Activated naive CD8-positive, alpha-beta T cell treated with anti-CD3 and anti-CD28 coated beads, Interleukin-2, amount 50 U/mL, for 24 hours (primary cell): ENCODE measurements at regions not wholly inside any gene's neighbourhood (a gene's known extent, or its start where the extent isn't known, plus 50 kb on each side); places are given as distances from the start of the nearest gene placed in this dataset.

Experiments used
- ATAC-seq: fragments of 150-1000 bp; cut with Tn5 transposase; one replicate; pipeline ENCODE4 v1.10.0; 2021
- DNase-seq: peaks from one replicate; pipeline ENCODE4 v3.0.0; 2021
- H3K27ac Mint-ChIP-seq: one replicate; pipeline ENCODE4 v1.8.0; 2021; ENCODE audit warnings: mild to moderate bottlenecking, mixed read lengths
- H3K27me3 Mint-ChIP-seq: one replicate; pipeline ENCODE4 v1.8.0; 2021; ENCODE audit warnings: mixed read lengths
- H3K36me3 Mint-ChIP-seq: one replicate; pipeline ENCODE4 v1.8.0; 2021; ENCODE audit warnings: low read depth, mixed read lengths
- H3K4me1 Mint-ChIP-seq: one replicate; pipeline ENCODE4 v1.8.0; 2021; ENCODE audit warnings: mixed read lengths
- H3K4me3 Mint-ChIP-seq: one replicate; pipeline ENCODE4 v1.8.0; 2021; ENCODE audit warnings: mild to moderate bottlenecking, moderate library complexity, mixed read lengths
- H3K9me3 Mint-ChIP-seq: one replicate; pipeline ENCODE4 v1.8.0; 2021; ENCODE audit warnings: mixed read lengths

DNA sequence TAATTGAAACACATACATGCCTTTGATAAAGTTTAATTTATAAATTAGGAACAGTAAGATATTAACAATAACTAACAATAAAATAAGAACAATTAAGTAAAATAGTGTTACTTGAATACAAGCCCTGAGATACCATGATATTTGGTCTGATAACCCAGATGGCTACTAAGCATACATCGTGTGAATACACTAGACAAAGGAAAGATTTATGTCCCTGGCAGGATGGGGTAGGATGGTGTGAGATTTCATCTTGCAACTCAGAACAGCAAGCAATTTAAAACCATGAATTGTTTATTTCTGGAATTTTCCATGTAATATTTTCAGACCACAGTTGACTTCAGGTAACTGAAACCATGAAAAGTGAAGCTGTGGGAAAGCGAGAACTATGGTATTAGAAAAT, 169.5 kb downstream of the DIPK2A start:
- no peaks in the 10 kb centered on the region for H3K4me1 Mint-ChIP-seq
- peaks cover 9% of the 10 kb centered on the region for H3K27me3 Mint-ChIP-seq
- no peak overlapping the region for H3K4me3 Mint-ChIP-seq
- DNase-seq (no peak), ATAC-seq (no peak)
- no peaks in the 10 kb centered on the region for H3K36me3 Mint-ChIP-seq
- H3K27ac Mint-ChIP-seq: no peak overlapping the region
- H3K9me3 Mint-ChIP-seq: peaks cover 10% of the 10 kb centered on the region

DNA sequence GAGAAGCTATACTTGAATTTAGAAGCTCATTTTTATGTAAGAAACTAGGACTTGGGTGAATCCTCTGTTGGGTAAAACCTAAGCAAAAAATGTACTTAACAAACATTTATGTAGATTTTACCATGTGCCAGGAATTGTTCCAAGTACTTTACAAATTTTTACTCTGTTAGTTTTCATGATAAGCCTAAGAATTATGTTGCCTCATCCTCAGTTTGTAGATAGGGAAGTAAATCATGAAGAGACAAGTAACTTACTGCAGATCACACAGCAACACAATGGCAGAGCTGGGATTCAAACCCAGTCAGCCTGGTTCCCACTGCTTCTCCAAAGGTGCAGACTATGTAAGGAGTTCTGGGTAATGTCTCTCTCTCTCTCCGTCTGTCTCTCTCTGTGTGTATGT, 169.9 kb downstream of the DIPK2A start:
- no peak for ATAC-seq
- H3K9me3 Mint-ChIP-seq: peaks cover 10% of the 10 kb centered on the region
- H3K27ac Mint-ChIP-seq: no peak overlapping the region
- peaks cover 9% of the 10 kb centered on the region for H3K27me3 Mint-ChIP-seq
- DNase-seq: no peak
- no peak overlapping the region for H3K4me3 Mint-ChIP-seq
- no peaks in the 10 kb centered on the region for H3K4me1 Mint-ChIP-seq
- H3K36me3 Mint-ChIP-seq: no peaks in the 10 kb centered on the region

GRCh38 chr3:144142151-144142840, 170.7 kb downstream of the DIPK2A start:
- no peaks in the 10 kb centered on the region for H3K4me1 Mint-ChIP-seq
- peaks cover 9% of the 10 kb centered on the region for H3K27me3 Mint-ChIP-seq
- peaks cover 7% of the 10 kb centered on the region for H3K9me3 Mint-ChIP-seq
- peak; percentile 40 for ATAC-seq
- no peak for DNase-seq
- H3K36me3 Mint-ChIP-seq: no peaks in the 10 kb centered on the region
- H3K27ac Mint-ChIP-seq: no peak overlapping the region
- no peak overlapping the region for H3K4me3 Mint-ChIP-seq

GRCh38 chr3:144148356-144148755, 176.7 kb downstream of the DIPK2A start:
- H3K27me3 Mint-ChIP-seq: no peaks in the 10 kb centered on the region
- H3K9me3 Mint-ChIP-seq: no peaks in the 10 kb centered on the region
- no peak for DNase-seq
- no peaks in the 10 kb centered on the region for H3K36me3 Mint-ChIP-seq
- H3K27ac Mint-ChIP-seq: no peak overlapping the region
- no peaks in the 10 kb centered on the region for H3K4me1 Mint-ChIP-seq
- ATAC-seq: no peak
- H3K4me3 Mint-ChIP-seq: no peak overlapping the region

- no peaks in the 10 kb centered on the region for H3K36me3 Mint-ChIP-seq
- no peak overlapping the region for H3K27ac Mint-ChIP-seq
- H3K27me3 Mint-ChIP-seq: no peaks in the 10 kb centered on the region
- peaks cover 6% of the 10 kb centered on the region for H3K9me3 Mint-ChIP-seq
- H3K4me3 Mint-ChIP-seq: no peak overlapping the region
- no peaks in the 10 kb centered on the region for H3K4me1 Mint-ChIP-seq
- DNase-seq: no peak
- ATAC-seq: no peak
Measured at GRCh38 chr3:144151983-144152382, 180.4 kb downstream of the DIPK2A start.

DNA sequence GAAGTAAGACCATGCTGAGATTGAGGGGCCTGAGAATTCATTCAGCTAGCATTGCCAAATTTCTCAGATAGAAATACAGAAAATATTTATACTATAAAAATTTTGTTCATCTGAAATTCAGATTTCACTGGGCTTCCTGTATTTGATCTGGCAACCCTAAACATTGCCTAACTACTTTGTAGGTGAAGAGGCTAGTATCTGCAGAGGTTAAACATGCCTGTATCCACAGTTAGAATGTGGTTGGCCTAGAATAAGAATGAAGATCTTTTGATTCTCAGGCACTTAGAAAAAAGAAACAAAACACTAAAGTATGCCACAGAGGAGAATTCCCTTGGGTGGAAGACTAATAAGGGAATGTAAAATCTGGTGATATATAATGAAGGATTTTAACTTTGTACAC, 189.0 kb downstream of the DIPK2A start:
- Mint-ChIP-seq H3K27ac (no peak overlapping the region), H3K27me3 (no peaks in the 10 kb centered on the region), H3K4me3 (no peak overlapping the region), H3K9me3 (peaks cover 10% of the 10 kb centered on the region), H3K4me1 (no peaks in the 10 kb centered on the region), H3K36me3 (no peaks in the 10 kb centered on the region)
- DNase-seq (no peak), ATAC-seq (no peak)

DNA sequence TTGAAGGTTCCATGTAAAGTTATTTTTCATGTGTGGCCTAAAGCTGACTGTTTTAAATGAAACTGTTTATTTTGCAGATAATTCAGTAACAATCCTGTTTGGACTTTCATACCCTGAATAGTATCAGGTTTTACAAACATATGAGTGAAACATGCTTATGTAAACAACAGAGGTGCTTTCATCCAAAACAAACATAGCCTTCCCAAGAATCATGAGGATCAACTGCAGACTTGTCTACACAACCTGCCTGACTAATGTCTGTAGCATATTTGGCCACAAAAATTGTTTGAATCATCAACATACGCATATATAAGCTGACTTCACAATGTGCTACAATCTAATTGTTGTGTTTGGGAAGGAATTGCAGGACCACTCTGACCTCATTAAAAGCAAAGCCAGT, 190.4 kb downstream of the DIPK2A start:
- DNase-seq (no peak), ATAC-seq (no peak)
- no peak overlapping the region for H3K27ac Mint-ChIP-seq
- H3K27me3 Mint-ChIP-seq: no peaks in the 10 kb centered on the region
- peaks cover 10% of the 10 kb centered on the region for H3K9me3 Mint-ChIP-seq
- H3K36me3 Mint-ChIP-seq: no peaks in the 10 kb centered on the region
- no peak overlapping the region for H3K4me3 Mint-ChIP-seq
- no peaks in the 10 kb centered on the region for H3K4me1 Mint-ChIP-seq

GRCh38 chr3:144164352-144164751, 192.7 kb downstream of the DIPK2A start:
- Mint-ChIP-seq H3K9me3 (peaks cover 8% of the 10 kb centered on the region), H3K36me3 (no peaks in the 10 kb centered on the region), H3K27me3 (no peaks in the 10 kb centered on the region), H3K4me1 (no peaks in the 10 kb centered on the region), H3K4me3 (no peak overlapping the region), H3K27ac (no peak overlapping the region)
- DNase-seq (no peak), ATAC-seq (no peak)

GRCh38 chr3:144165482-144165881, 193.9 kb downstream of the DIPK2A start:
- Mint-ChIP-seq H3K4me3 (no peak overlapping the region), H3K27ac (no peak overlapping the region), H3K9me3 (no peaks in the 10 kb centered on the region), H3K4me1 (no peaks in the 10 kb centered on the region), H3K36me3 (no peaks in the 10 kb centered on the region), H3K27me3 (no peaks in the 10 kb centered on the region)
- no peak for DNase-seq
- ATAC-seq: no peak

DNA sequence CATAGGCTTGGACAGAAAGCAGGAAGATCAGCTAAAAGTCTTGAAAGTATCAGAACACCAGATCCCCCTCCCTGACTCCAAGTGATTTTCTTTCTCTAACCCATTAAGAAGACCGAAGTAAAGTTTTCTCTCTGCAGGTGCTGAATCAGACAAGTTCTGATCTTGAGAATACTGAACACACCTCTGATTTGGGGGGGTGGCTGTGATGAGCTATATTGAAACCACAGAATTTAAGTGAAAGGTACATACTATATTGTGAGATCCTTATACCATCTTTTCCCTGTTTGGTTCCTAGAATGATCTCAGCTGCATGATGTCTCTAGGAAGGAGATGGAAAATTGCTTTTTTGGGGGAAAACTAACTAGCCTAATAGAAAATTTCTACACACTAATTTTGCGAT, 196.0 kb downstream of the DIPK2A start:
- H3K4me1 Mint-ChIP-seq: no peaks in the 10 kb centered on the region

GRCh38 chr3:144173491-144173890, 201.9 kb downstream of the DIPK2A start:
- no peaks in the 10 kb centered on the region for H3K4me1 Mint-ChIP-seq
- H3K4me3 Mint-ChIP-seq: no peak overlapping the region
- ATAC-seq (no peak), DNase-seq (no peak)
- H3K36me3 Mint-ChIP-seq: no peaks in the 10 kb centered on the region
- no peaks in the 10 kb centered on the region for H3K9me3 Mint-ChIP-seq
- H3K27ac Mint-ChIP-seq: no peak overlapping the region
- peaks cover 1% of the 10 kb centered on the region for H3K27me3 Mint-ChIP-seq

More for the DNA sequence above, 196.0 kb downstream of the DIPK2A start:
- Mint-ChIP-seq H3K27me3 (no peaks in the 10 kb centered on the region), H3K4me3 (no peak overlapping the region), H3K27ac (no peak overlapping the region), H3K36me3 (no peaks in the 10 kb centered on the region), H3K9me3 (no peaks in the 10 kb centered on the region)
- DNase-seq (no peak), ATAC-seq (no peak)

- DNase-seq (no peak), ATAC-seq (no peak)
- Mint-ChIP-seq H3K9me3 (no peaks in the 10 kb centered on the region), H3K27ac (no peak overlapping the region), H3K27me3 (peaks cover 1% of the 10 kb centered on the region), H3K4me3 (no peak overlapping the region), H3K36me3 (no peaks in the 10 kb centered on the region), H3K4me1 (no peaks in the 10 kb centered on the region)
Measured at GRCh38 chr3:144175644-144176425, 204.2 kb downstream of the DIPK2A start.

- Mint-ChIP-seq H3K4me1 (no peaks in the 10 kb centered on the region), H3K4me3 (no peak overlapping the region), H3K9me3 (no peaks in the 10 kb centered on the region), H3K27ac (no peak overlapping the region), H3K36me3 (no peaks in the 10 kb centered on the region), H3K27me3 (peaks cover 1% of the 10 kb centered on the region)
- DNase-seq (no peak), ATAC-seq (no peak)
Measured at GRCh38 chr3:144177649-144178048, 206.0 kb downstream of the DIPK2A start.

DNA sequence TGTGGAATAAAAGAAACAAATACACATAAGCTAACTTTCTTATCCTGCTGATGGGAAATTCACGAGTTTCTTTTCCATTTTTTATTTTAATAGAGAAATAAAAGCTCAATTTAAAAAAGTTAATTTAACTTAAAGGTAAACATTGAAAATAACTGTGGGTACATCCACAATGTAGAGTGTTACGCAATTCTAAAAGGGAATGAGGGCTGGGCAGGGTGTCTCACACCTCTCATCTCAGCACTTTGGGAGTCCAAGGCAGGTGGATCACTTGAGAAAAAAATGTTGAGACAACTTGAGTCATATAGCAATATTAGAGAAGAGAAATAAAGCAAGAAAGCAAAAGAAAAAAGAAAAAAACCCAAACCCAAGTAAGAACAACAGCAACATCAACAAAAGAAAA, 207.0 kb downstream of the DIPK2A start:
- Mint-ChIP-seq H3K4me1 (no peaks in the 10 kb centered on the region), H3K27me3 (peaks cover 1% of the 10 kb centered on the region), H3K9me3 (no peaks in the 10 kb centered on the region), H3K27ac (no peak overlapping the region), H3K36me3 (no peaks in the 10 kb centered on the region), H3K4me3 (no peak overlapping the region)
- ATAC-seq (no peak), DNase-seq (no peak)

GRCh38 chr3:144181062-144181461, 209.4 kb downstream of the DIPK2A start:
- H3K36me3 Mint-ChIP-seq: no peaks in the 10 kb centered on the region
- DNase-seq: no peak
- ATAC-seq: no peak
- peaks cover 12% of the 10 kb centered on the region for H3K9me3 Mint-ChIP-seq
- no peaks in the 10 kb centered on the region for H3K27me3 Mint-ChIP-seq
- no peak overlapping the region for H3K4me3 Mint-ChIP-seq
- H3K27ac Mint-ChIP-seq: no peak overlapping the region
- H3K4me1 Mint-ChIP-seq: no peaks in the 10 kb centered on the region
